A673 (cell line): ENCODE measurements at regions not wholly inside any gene's neighbourhood (a gene's known extent, or its start where the extent isn't known, plus 50 kb on each side); places are given as distances from the start of the nearest gene placed in this dataset.

ENCODE experiments used
- BruUV-seq: library from RNA; stranded (reverse); fragments of 400-500 nt; replicated peaks from 2 replicates; lab custom pipeline; 2021; lab: Mats Ljungman, UMichigan
- CTCF ChIA-PET: fragments of 300-600 bp; sonication (Branson Sonifier 250); formaldehyde crosslinking; loops from one replicate; lab custom pipeline; 2022; ENCODE audit warnings: antibody characterized with exemption; lab: Charles Lee
- POLR2A ChIA-PET: fragments of 300-600 bp; sonication (Branson Sonifier 250); formaldehyde crosslinking; loops from one replicate; lab custom pipeline; 2022; ENCODE audit warnings: antibody characterized with exemption; ENCODE audit not compliant: low non-redundant PET; lab: Charles Lee
- DNase-seq: peaks from one replicate; pipeline ENCODE4 v3.0.0-alpha.2; 2015; ENCODE audit warnings: low spot score
- H3K27ac ChIP-seq: fragments of 200-600 bp; sonication (generic); 2 replicates; pipeline ENCODE4 v1.5.1; 2016; ENCODE audit warnings: mixed run types, low read depth, mild to moderate bottlenecking, mixed read lengths, antibody characterized with exemption, low read length; ENCODE audit not compliant: poor library complexity, severe bottlenecking
- H3K27me3 ChIP-seq: fragments of 200-600 bp; sonication (generic); replicated peaks from 2 replicates; pipeline ENCODE4 v1.6.1; 2017; ENCODE audit warnings: mixed run types, low read depth, mild to moderate bottlenecking, mixed read lengths, antibody characterized with exemption, low read length; ENCODE audit not compliant: insufficient read depth, poor library complexity
- H3K36me3 ChIP-seq: fragments of 200-600 bp; sonication (generic); 2 replicates; pipeline ENCODE4 v1.6.1; 2016; ENCODE audit warnings: mixed run types, mild to moderate bottlenecking, mixed read lengths, antibody characterized with exemption, low read length; ENCODE audit not compliant: insufficient read depth, poor library complexity, severe bottlenecking
- H3K4me1 ChIP-seq: fragments of 200-600 bp; sonication (generic); 2 replicates; pipeline ENCODE4 v1.6.1; 2017; ENCODE audit warnings: mixed run types, mild to moderate bottlenecking, mixed read lengths, antibody characterized with exemption, low read length; ENCODE audit not compliant: insufficient read depth, poor library complexity, severe bottlenecking
- H3K4me3 ChIP-seq: fragments of 200-600 bp; sonication (generic); 2 replicates; pipeline ENCODE4 v1.5.1; 2016; ENCODE audit warnings: low read depth, mixed run types, mild to moderate bottlenecking, mixed read lengths, low read length; ENCODE audit not compliant: poor library complexity, severe bottlenecking
- H3K9me3 ChIP-seq: fragments of 200-600 bp; sonication (generic); 2 replicates; pipeline ENCODE4 v1.6.1; 2016; ENCODE audit warnings: mixed run types, low read depth, mild to moderate bottlenecking, mixed read lengths, antibody characterized with exemption, low read length; ENCODE audit not compliant: poor library complexity, severe bottlenecking
- CTCF ChIP-seq: fragments of 300-800, 200-600 bp; sonication (generic); conservative IDR thresholded peaks from 2 replicates; pipeline ENCODE4 v1.5.1; 2017; ENCODE audit warnings: low read depth, mild to moderate bottlenecking, antibody characterized with exemption, low read length, moderate library complexity, mixed read lengths
- EZH2 ChIP-seq: fragments of 200-600 bp; sonication (generic); IDR thresholded peaks from 2 replicates; pipeline ENCODE4 v1.6.1; 2017; ENCODE audit warnings: borderline replicate concordance, low read depth, mild to moderate bottlenecking, mixed read lengths, antibody characterized with exemption, low read length; ENCODE audit not compliant: poor library complexity, severe bottlenecking
- intact Hi-C: fragments of 100-400 bp; cut with micrococcal nuclease; formaldehyde crosslinking; loops from one replicate; pipeline ENCODE4 v1.10.0; 2022; ENCODE audit not compliant: unreplicated experiment

GRCh38 chr11:10379871-10380568 lies 75.0 kb upstream of the AMPD3 start:
- intact Hi-C loops, result no loop called here
- H3K4me3 ChIP-seq, result no peak overlapping the region
- no peaks in the 10 kb centered on the region for H3K36me3 ChIP-seq
- no peak for DNase-seq
- no peaks in the 10 kb centered on the region for H3K27me3 ChIP-seq
- no peaks in the 10 kb centered on the region for H3K9me3 ChIP-seq
- TF ChIP-seq EZH2 (no peak), CTCF (no peak)
- BruUV-seq, result no TSS peak
- ChIA-PET CTCF (interaction anchor here (0.6 kb wide), 1 partner anchor 297 kb away, joined by 3 read pairs; no protein-coding TSS in a partner anchor), POLR2A (no interaction called here)
- H3K4me1 ChIP-seq, result no peaks in the 10 kb centered on the region
- no peak overlapping the region for H3K27ac ChIP-seq

DNA sequence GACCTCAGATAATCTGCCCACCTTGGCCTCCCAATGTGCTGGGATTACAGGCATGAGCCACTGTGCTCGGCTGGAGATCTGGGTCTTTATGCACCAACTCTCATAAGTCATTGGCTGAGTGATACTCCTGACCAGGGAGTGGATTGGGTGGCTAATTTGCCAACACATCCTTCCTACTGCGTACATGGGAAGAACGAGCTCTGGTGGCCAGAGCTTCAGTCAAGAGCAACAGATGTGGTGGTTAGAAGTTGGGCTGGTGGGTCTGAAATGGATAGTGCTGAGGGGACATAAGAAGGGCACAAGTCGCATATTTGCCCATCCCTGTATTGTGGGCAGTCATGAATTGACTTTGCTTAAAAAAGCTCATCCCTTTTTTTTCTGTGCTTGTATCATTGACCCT lies 74.1 kb upstream of the AMPD3 start:
- no peaks in the 10 kb centered on the region for H3K4me1 ChIP-seq
- no peak overlapping the region for H3K27ac ChIP-seq
- ChIA-PET CTCF (no interaction called here), POLR2A (no interaction called here)
- no peaks in the 10 kb centered on the region for H3K36me3 ChIP-seq
- BruUV-seq, result no TSS peak
- no peak for DNase-seq
- TF ChIP-seq CTCF, result no peak
- no peak for TF ChIP-seq EZH2
- H3K9me3 ChIP-seq, result no peaks in the 10 kb centered on the region
- no peaks in the 10 kb centered on the region for H3K27me3 ChIP-seq
- intact Hi-C loops, result no loop called here
- no peak overlapping the region for H3K4me3 ChIP-seq

- TF ChIP-seq EZH2, result no peak
- no peak for TF ChIP-seq CTCF
- ChIA-PET POLR2A (no interaction called here), CTCF (no interaction called here)
- no peaks in the 10 kb centered on the region for H3K36me3 ChIP-seq
- no peak for DNase-seq
- H3K27ac ChIP-seq, result no peak overlapping the region
- no peak overlapping the region for H3K4me3 ChIP-seq
- H3K4me1 ChIP-seq, result no peaks in the 10 kb centered on the region
- no peaks in the 10 kb centered on the region for H3K9me3 ChIP-seq
- intact Hi-C loops, result no loop called here
- no TSS peak for BruUV-seq
- H3K27me3 ChIP-seq, result no peaks in the 10 kb centered on the region
Observed at GRCh38 chr11:10381736-10382135, 73.3 kb upstream of the AMPD3 start.
